HG02973 (cell line): ENCODE measurements at regions not wholly inside any gene's neighbourhood (a gene's known extent, or its start where the extent isn't known, plus 50 kb on each side); places are given as distances from the start of the nearest gene placed in this dataset.
A peak's percentile ranks its signal among the peaks of the same experiment; 100 is the strongest.

Source experiments
- ATAC-seq: cut with Tn5 transposase; IDR thresholded peaks from one replicate; pipeline ENCODE4 v1.9.1; 2021; ENCODE audit warnings: moderate library complexity; ENCODE audit not compliant: unreplicated experiment

- ATAC-seq = no peak
Measured at GRCh38 chr4:10773656-10774055, 89.1 kb upstream of the CLNK start.

GRCh38 chr4:10773010-10773409 is 88.4 kb upstream of the CLNK start:
- ATAC-seq = no peak

- ATAC-seq = no peak
Measured at GRCh38 chr4:10765386-10765785, 80.8 kb upstream of the CLNK start.

- no peak for ATAC-seq
Measured at GRCh38 chr4:10762561-10762960, 78.0 kb upstream of the CLNK start.

GRCh38 chr4:10761903-10762302 is 77.3 kb upstream of the CLNK start:
- ATAC-seq = no peak

GRCh38 chr4:10760086-10760485 is 75.5 kb upstream of the CLNK start:
- no peak for ATAC-seq

- no peak for ATAC-seq
Measured at GRCh38 chr4:10758906-10759305, 74.3 kb upstream of the CLNK start.

- ATAC-seq = no peak
Measured at GRCh38 chr4:10753856-10754402, 69.4 kb upstream of the CLNK start.

GRCh38 chr4:10753336-10753735 is 68.8 kb upstream of the CLNK start:
- ATAC-seq = no peak

GRCh38 chr4:10750714-10751113 is 66.1 kb upstream of the CLNK start:
- ATAC-seq = no peak

GRCh38 chr4:10747186-10747585 is 62.6 kb upstream of the CLNK start:
- ATAC-seq = no peak

GRCh38 chr4:10746371-10747171 is 62.0 kb upstream of the CLNK start:
- ATAC-seq = no peak

GRCh38 chr4:10743357-10743756 is 58.8 kb upstream of the CLNK start:
- ATAC-seq = peak; percentile 54

GRCh38 chr4:10741961-10742699 is 57.6 kb upstream of the CLNK start:
- peak; percentile 51 for ATAC-seq

GRCh38 chr4:10740891-10741620 is 56.5 kb upstream of the CLNK start:
- no peak for ATAC-seq

GRCh38 chr4:10740251-10740650 is 55.7 kb upstream of the CLNK start:
- no peak for ATAC-seq

- no peak for ATAC-seq
Measured at GRCh38 chr4:10738826-10739489, 54.4 kb upstream of the CLNK start.

GRCh38 chr4:10737337-10737736 is 52.8 kb upstream of the CLNK start:
- no peak for ATAC-seq

- no peak for ATAC-seq
Measured at GRCh38 chr4:10736895-10737294, 52.3 kb upstream of the CLNK start.

GRCh38 chr4:10736266-10736665 is 51.7 kb upstream of the CLNK start:
- no peak for ATAC-seq

GRCh38 chr4:10734697-10735096 is 50.1 kb upstream of the CLNK start:
- no peak for ATAC-seq
